ENCODE measurements at regions not wholly inside any gene's neighbourhood (a gene's known extent, or its start where the extent isn't known, plus 50 kb on each side); places are given as distances from the start of the nearest gene placed in this dataset.

DNA sequence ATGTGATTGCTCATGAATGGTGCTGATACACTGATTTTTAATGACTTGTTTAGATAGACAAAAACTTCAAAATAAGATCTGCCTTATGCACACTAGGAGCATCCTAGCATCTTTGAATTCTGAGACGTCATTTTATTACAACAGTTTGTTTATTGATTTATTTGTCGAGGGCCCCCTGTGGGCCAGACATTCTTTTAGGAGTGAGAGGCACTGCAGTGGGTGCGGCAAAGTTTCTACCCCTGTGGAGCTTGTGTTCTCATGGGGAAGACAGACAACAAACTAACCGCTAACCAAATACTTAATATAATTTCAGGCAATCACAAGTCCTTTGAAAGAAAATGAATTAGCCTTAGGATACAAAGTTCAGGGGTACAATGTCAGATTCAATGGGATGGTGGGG lies 363.1 kb downstream of the RPS24 start:
- no TSS peak for BruUV-seq (replicated peaks)
- H3K9me2 ChIP-seq (ENCODE audit: insufficient read depth, low read length) = no peaks in the 10 kb centered on the region
- DNase-seq (ENCODE audit: low spot score) = no peak
- CTCF ChIA-PET (ENCODE audit: unreplicated experiment) = no interaction called here
- TF ChIP-seq EZH2phosphoT487 (IDR thresholded peaks at IDR 0.05; ENCODE audit: borderline replicate concordance, low read depth, low read length) = no peak
- H3K4me2 ChIP-seq (ENCODE audit: low read length) = no peak overlapping the region
- no peaks in the 10 kb centered on the region for H3K79me2 ChIP-seq (ENCODE audit: insufficient read depth, low read depth, low read length)
- POLR2A ChIA-PET = no interaction called here
- H2AFZ ChIP-seq (ENCODE audit: low read length) = no peak overlapping the region
- no peaks in the 10 kb centered on the region for H3K36me3 ChIP-seq (ENCODE audit: insufficient read depth, low read length)
- H4K20me1 ChIP-seq (ENCODE audit: insufficient read depth, low read length) = no peaks in the 10 kb centered on the region
- H3K4me1 ChIP-seq (ENCODE audit: insufficient read depth, low read length, poor library complexity, severe bottlenecking) = no peaks in the 10 kb centered on the region
- intact Hi-C loops (cut with micrococcal nuclease; ENCODE audit: unreplicated experiment) = no loop called here
- no peaks in the 10 kb centered on the region for H3K9me3 ChIP-seq (ENCODE audit: low read length)
- no peak overlapping the region for H3K27ac ChIP-seq (ENCODE audit: low read depth, low read length, poor library complexity, severe bottlenecking)
- no peak overlapping the region for H3K4me3 ChIP-seq (ENCODE audit: low read depth, low read length, poor library complexity, severe bottlenecking)

DNA sequence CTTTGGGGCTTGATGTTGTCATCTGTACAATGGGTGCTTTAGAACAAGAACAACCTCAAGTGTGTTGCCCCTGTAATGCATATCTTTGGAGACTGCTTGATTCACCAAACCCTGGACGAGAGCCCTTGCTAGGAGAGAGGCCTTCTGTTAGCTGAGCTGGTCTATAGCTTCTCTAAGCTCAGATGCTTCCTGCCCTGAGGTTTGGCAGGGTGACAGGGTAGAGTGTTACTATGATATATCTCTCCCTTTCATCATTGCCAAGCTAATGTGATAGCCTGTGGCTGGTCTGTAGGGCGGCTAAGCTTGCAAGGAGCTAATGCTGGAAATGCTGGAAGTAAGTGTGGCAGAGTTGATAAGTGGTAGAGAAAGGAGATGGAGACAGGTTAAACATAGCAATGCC lies 364.1 kb downstream of the RPS24 start:
- Histone ChIP-seq H2AFZ (ENCODE audit: low read length) (no peak overlapping the region), H3K4me3 (ENCODE audit: low read depth, low read length, poor library complexity, severe bottlenecking) (no peak overlapping the region), H3K9me3 (ENCODE audit: low read length) (no peaks in the 10 kb centered on the region), H3K36me3 (ENCODE audit: insufficient read depth, low read length) (no peaks in the 10 kb centered on the region), H3K4me2 (ENCODE audit: low read length) (no peak overlapping the region), H3K9me2 (ENCODE audit: insufficient read depth, low read length) (no peaks in the 10 kb centered on the region), H3K27ac (ENCODE audit: low read depth, low read length, poor library complexity, severe bottlenecking) (no peak overlapping the region), H4K20me1 (ENCODE audit: insufficient read depth, low read length) (no peaks in the 10 kb centered on the region), H3K79me2 (ENCODE audit: insufficient read depth, low read depth, low read length) (no peaks in the 10 kb centered on the region), H3K4me1 (ENCODE audit: insufficient read depth, low read length, poor library complexity, severe bottlenecking) (no peaks in the 10 kb centered on the region)
- ChIA-PET CTCF (ENCODE audit: unreplicated experiment) (no interaction called here), POLR2A (no interaction called here)
- intact Hi-C loops (cut with micrococcal nuclease; ENCODE audit: unreplicated experiment) = no loop called here
- no peak for DNase-seq (ENCODE audit: low spot score)
- TF ChIP-seq, protein P1, sequence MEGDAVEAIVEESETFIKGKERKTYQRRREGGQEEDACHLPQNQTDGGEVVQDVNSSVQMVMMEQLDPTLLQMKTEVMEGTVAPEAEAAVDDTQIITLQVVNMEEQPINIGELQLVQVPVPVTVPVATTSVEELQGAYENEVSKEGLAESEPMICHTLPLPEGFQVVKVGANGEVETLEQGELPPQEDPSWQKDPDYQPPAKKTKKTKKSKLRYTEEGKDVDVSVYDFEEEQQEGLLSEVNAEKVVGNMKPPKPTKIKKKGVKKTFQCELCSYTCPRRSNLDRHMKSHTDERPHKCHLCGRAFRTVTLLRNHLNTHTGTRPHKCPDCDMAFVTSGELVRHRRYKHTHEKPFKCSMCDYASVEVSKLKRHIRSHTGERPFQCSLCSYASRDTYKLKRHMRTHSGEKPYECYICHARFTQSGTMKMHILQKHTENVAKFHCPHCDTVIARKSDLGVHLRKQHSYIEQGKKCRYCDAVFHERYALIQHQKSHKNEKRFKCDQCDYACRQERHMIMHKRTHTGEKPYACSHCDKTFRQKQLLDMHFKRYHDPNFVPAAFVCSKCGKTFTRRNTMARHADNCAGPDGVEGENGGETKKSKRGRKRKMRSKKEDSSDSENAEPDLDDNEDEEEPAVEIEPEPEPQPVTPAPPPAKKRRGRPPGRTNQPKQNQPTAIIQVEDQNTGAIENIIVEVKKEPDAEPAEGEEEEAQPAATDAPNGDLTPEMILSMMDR (conservative IDR thresholded peaks at IDR 0.05; ENCODE audit: low read length) = no peak
- no peak for TF ChIP-seq EZH2phosphoT487 (IDR thresholded peaks at IDR 0.05; ENCODE audit: borderline replicate concordance, low read depth, low read length)
- BruUV-seq (replicated peaks) = no TSS peak

DNA sequence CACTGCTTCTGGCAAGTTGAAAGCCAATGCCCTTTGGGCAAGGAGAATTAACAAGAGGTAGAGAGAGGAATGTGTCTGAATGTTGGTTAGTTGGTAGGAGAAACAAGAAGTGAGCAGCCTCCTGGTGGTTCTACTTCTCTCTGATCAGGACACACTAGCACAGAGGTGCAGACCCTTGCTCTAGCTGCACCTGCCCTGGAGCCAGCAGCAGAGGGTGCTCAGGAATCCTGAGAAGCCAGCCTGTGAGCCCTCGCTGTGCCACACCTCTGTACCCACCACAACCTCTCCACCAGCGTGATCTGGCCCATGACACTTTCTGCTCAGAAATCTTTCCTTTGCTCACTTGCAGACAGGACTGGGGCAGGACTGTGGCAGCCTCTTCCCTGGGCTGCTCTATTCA lies 364.7 kb downstream of the RPS24 start:
- no peak overlapping the region for H3K27ac ChIP-seq (ENCODE audit: low read depth, low read length, poor library complexity, severe bottlenecking)
- ChIA-PET POLR2A (no interaction called here), CTCF (ENCODE audit: unreplicated experiment) (no interaction called here)
- TF ChIP-seq EZH2phosphoT487 (IDR thresholded peaks at IDR 0.05; ENCODE audit: borderline replicate concordance, low read depth, low read length) = no peak
- TF ChIP-seq, protein P1 (conservative IDR thresholded peaks at IDR 0.05; ENCODE audit: low read length) = no peak
- no peak overlapping the region for H2AFZ ChIP-seq (ENCODE audit: low read length)
- intact Hi-C loops (cut with micrococcal nuclease; ENCODE audit: unreplicated experiment) = no loop called here
- no peaks in the 10 kb centered on the region for H4K20me1 ChIP-seq (ENCODE audit: insufficient read depth, low read length)
- H3K4me2 ChIP-seq (ENCODE audit: low read length) = no peak overlapping the region
- no peaks in the 10 kb centered on the region for H3K9me2 ChIP-seq (ENCODE audit: insufficient read depth, low read length)
- H3K36me3 ChIP-seq (ENCODE audit: insufficient read depth, low read length) = no peaks in the 10 kb centered on the region
- no peaks in the 10 kb centered on the region for H3K79me2 ChIP-seq (ENCODE audit: insufficient read depth, low read depth, low read length)
- no peak for DNase-seq (ENCODE audit: low spot score)
- no peaks in the 10 kb centered on the region for H3K4me1 ChIP-seq (ENCODE audit: insufficient read depth, low read length, poor library complexity, severe bottlenecking)
- no TSS peak for BruUV-seq (replicated peaks)
- no peaks in the 10 kb centered on the region for H3K9me3 ChIP-seq (ENCODE audit: low read length)
- no peak overlapping the region for H3K4me3 ChIP-seq (ENCODE audit: low read depth, low read length, poor library complexity, severe bottlenecking)

All from OCI-LY7 (cell line).